ENCODE measurements at regions not wholly inside any gene's neighbourhood (a gene's known extent, or its start where the extent isn't known, plus 50 kb on each side); places are given as distances from the start of the nearest gene placed in this dataset.

DNA sequence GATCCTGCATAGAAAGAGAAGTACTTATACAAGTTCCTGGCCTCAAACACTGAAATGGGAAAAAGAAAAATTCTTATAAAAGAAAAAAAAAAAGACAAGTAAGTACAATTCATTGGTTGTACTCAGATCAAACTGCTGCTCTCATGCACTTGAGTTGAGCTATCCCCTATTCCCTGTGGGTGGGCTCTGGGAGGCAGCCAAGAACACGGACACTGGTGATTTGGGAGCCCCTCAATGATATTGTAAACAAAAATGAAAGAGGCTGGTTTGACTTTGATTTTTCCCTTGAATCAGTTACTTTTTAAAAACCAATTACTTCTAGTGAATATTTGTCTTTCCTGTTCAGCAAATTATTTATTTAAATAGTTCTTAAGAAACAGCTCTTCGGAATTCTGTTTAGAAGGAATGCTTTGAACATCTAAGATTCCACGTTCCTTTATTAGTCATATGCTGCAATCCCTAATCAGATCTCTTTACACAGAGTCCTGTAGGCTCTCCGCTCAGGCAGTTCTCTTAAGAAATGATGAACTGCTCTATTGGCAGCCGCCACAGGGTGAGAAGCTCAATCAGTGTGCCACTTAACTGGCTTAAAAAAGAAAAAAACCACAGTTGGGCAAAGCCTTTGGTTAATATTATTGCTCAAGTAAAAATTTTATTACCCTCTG lies 225.1 kb downstream of the TMEM182 start:
- Mint-ChIP-seq H3K36me3 (ENCODE audit: low read depth) (no peaks in the 10 kb centered on the region; the same call in 1 of the 2 replicates), H3K4me3 (no peak overlapping the region), H3K4me1 (ENCODE audit: low read depth) (no peaks in the 10 kb centered on the region), H3K9me3 (peaks cover 46% of the 10 kb centered on the region), H3K27me3 (ENCODE audit: insufficient read depth) (no peaks in the 10 kb centered on the region), H3K27ac (no peak overlapping the region)
- DNase-seq = no peak
- TF ChIP-seq, protein P1, sequence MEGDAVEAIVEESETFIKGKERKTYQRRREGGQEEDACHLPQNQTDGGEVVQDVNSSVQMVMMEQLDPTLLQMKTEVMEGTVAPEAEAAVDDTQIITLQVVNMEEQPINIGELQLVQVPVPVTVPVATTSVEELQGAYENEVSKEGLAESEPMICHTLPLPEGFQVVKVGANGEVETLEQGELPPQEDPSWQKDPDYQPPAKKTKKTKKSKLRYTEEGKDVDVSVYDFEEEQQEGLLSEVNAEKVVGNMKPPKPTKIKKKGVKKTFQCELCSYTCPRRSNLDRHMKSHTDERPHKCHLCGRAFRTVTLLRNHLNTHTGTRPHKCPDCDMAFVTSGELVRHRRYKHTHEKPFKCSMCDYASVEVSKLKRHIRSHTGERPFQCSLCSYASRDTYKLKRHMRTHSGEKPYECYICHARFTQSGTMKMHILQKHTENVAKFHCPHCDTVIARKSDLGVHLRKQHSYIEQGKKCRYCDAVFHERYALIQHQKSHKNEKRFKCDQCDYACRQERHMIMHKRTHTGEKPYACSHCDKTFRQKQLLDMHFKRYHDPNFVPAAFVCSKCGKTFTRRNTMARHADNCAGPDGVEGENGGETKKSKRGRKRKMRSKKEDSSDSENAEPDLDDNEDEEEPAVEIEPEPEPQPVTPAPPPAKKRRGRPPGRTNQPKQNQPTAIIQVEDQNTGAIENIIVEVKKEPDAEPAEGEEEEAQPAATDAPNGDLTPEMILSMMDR (IDR thresholded peaks at IDR 0.05) = no peak

DNA sequence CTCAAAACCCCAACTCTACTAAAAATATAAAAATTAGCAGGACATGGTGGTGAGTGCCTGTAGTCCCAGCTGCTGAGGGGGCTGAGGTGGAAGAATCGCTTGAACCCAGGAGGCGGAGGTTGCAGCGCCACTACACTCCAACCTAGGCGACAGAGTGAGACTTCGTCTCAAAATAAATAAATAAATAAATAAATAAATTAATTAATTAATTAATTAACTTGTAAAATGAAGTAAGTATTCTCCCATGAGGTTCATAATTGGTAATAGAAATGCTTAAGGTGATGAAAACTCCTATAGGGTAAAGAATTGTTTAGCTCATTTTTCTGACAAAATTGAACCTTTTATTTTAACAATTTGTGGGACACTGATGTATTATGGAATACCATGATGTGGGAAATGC lies 230.8 kb downstream of the TMEM182 start:
- TF ChIP-seq, protein P1 (IDR thresholded peaks at IDR 0.05) = no peak
- Mint-ChIP-seq H3K36me3 (ENCODE audit: low read depth) (no peaks in the 10 kb centered on the region), H3K4me1 (ENCODE audit: low read depth) (no peaks in the 10 kb centered on the region), H3K27ac (no peak overlapping the region), H3K9me3 (peaks cover 29% of the 10 kb centered on the region), H3K4me3 (no peak overlapping the region), H3K27me3 (ENCODE audit: insufficient read depth) (no peaks in the 10 kb centered on the region)
- DNase-seq = no peak

DNA sequence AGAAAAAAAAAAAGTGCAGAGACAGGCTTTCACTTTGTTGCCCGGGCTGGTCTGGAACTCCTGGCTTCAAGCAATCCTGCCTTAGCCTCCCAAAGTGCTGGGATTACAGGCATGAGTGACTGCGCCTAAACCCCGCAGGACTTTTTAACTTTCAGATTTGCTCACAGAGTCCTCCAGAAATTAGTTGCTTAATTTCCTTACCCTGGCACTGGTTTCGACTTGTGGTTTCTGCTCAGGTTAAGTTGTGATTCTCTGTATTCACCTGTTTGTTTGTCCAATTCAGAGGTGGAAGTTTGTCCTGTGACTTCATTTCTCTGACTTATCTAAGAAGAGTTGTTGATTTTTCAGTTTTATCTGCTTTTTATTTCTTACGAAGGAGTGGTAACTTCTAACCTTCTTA lies 238.1 kb downstream of the TMEM182 start:
- H3K4me3 Mint-ChIP-seq = no peak overlapping the region
- H3K27me3 Mint-ChIP-seq (ENCODE audit: insufficient read depth) = no peaks in the 10 kb centered on the region

DNA sequence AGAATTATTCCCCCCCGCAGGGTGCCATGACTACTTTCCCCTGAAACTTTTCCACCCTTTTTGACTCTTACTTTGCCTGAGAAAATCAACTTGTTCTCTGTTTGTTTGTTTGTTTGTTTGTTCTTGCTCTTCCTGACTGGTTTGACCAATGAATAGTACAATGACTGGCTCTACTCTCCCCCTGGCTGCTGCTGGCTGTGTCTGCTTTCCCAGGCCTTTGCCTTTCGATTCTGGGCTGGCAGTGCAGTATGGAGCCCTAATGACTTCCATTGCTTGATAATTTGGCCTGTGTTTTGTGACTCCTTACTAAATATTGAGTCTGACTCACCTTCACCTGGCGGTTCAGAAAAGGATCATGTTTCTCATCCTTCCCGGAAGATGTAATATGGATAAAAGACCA lies 241.1 kb downstream of the TMEM182 start:
- Mint-ChIP-seq H3K4me1 (ENCODE audit: low read depth) (no peaks in the 10 kb centered on the region), H3K36me3 (ENCODE audit: low read depth) (no peaks in the 10 kb centered on the region), H3K4me3 (no peak overlapping the region), H3K27ac (no peak overlapping the region), H3K9me3 (peaks cover 41% of the 10 kb centered on the region), H3K27me3 (ENCODE audit: insufficient read depth) (no peaks in the 10 kb centered on the region)
- DNase-seq = no peak
- TF ChIP-seq, protein P1 (IDR thresholded peaks at IDR 0.05) = no peak

More for the DNA sequence above, 238.1 kb downstream of the TMEM182 start:
- TF ChIP-seq, protein P1 (IDR thresholded peaks at IDR 0.05) = no peak
- H3K4me1 Mint-ChIP-seq (ENCODE audit: low read depth) = no peaks in the 10 kb centered on the region
- H3K27ac Mint-ChIP-seq = no peak overlapping the region
- no peaks in the 10 kb centered on the region for H3K36me3 Mint-ChIP-seq (ENCODE audit: low read depth)
- DNase-seq = no peak
- H3K9me3 Mint-ChIP-seq = peaks cover 36% of the 10 kb centered on the region

DNA sequence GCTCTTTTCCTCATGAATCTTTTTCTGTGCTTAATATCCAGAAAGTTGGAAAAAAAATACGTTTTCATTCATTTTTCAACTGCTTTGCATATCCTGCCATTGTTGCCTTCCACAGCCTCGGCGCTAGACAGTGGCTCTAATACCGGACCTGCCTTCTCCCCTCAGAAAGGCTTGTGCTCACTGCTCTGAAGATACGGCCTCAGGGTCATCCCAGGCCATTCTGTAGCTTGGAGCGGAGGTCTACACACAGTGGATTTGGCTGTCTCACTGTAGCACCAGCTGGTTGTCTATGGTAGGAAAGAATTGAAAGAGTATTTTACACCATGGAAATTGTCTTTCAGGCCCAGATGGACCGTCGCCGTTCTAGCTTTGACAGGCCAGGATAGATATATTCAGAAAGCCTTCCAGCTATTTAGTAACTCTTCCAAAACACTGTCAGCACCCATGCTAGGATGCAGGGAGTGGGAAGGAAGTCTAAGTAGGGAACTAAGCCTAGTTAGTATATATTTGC lies 242.0 kb downstream of the TMEM182 start:
- peaks cover 41% of the 10 kb centered on the region for H3K9me3 Mint-ChIP-seq
- no peak overlapping the region for H3K27ac Mint-ChIP-seq
- no peaks in the 10 kb centered on the region for H3K36me3 Mint-ChIP-seq (ENCODE audit: low read depth)
- DNase-seq = no peak
- H3K4me1 Mint-ChIP-seq (ENCODE audit: low read depth) = no peaks in the 10 kb centered on the region
- no peak overlapping the region for H3K4me3 Mint-ChIP-seq
- TF ChIP-seq, protein P1 (IDR thresholded peaks at IDR 0.05) = no peak
- H3K27me3 Mint-ChIP-seq (ENCODE audit: insufficient read depth) = no peaks in the 10 kb centered on the region

Data from HFFc6 (cell line).